ENCODE measurements at regions not wholly inside any gene's neighbourhood (a gene's known extent, or its start where the extent isn't known, plus 50 kb on each side); places are given as distances from the start of the nearest gene placed in this dataset.

- no peak overlapping the region for H3K27ac Mint-ChIP-seq
- TF ChIP-seq CTCF (IDR thresholded peaks at IDR 0.05) = no peak
- no peaks in the 10 kb centered on the region for H3K36me3 Mint-ChIP-seq
These were observed 73.4 kb upstream of the GAREM1 start for GRCh38 chr18:32544088-32544487.

GRCh38 chr18:32542221-32542798 lies 71.6 kb upstream of the GAREM1 start:
- no peaks in the 10 kb centered on the region for H3K4me1 Mint-ChIP-seq
- Histone ChIP-seq H4K20me1 (ENCODE audit: insufficient read depth, low read length) (no peaks in the 10 kb centered on the region), H3K4me2 (replicated peaks; ENCODE audit: extremely low read depth, low read length, poor library complexity, severe bottlenecking) (no peak overlapping the region), H3K36me3 (replicated peaks in 1 of 2; ENCODE audit: control insufficient read depth in 1 of 2, insufficient read depth in 2 of 2, low read length in 2 of 2) (no peaks in the 10 kb centered on the region), H3K4me3 (replicated peaks in 1 of 3; ENCODE audit: low read depth in 2 of 3, low read length in 3 of 3) (no peak overlapping the region), H3K9me3 (replicated peaks in 1 of 2; ENCODE audit: control insufficient read depth in 1 of 2, insufficient read depth in 1 of 2, low read length in 2 of 2) (no peaks in the 10 kb centered on the region), H3K4me1 (ENCODE audit: control insufficient read depth in 1 of 2, insufficient read depth in 2 of 2, low read length in 2 of 2) (no peaks in the 10 kb centered on the region), H3K9ac (ENCODE audit: insufficient read depth, low read length, poor library complexity, severe bottlenecking) (no peak overlapping the region), H3K79me2 (ENCODE audit: insufficient read depth, low read length) (no peaks in the 10 kb centered on the region), H2AFZ (ENCODE audit: insufficient read depth, low read depth, low read length, poor library complexity, severe bottlenecking) (no peak overlapping the region), H3K27me3 (ENCODE audit: control insufficient read depth in 2 of 2, insufficient read depth in 2 of 2, low read length in 2 of 2) (no peaks in the 10 kb centered on the region), H3K27ac (ENCODE audit: low read depth in 1 of 2, low read length in 2 of 2) (no peak overlapping the region)
- H3K27ac Mint-ChIP-seq = no peak overlapping the region
- H3K4me3 Mint-ChIP-seq = no peak overlapping the region
- no peak for TF ChIP-seq CTCF (IDR thresholded peaks at IDR 0.05)
- intact Hi-C loops (cut with micrococcal nuclease) = no loop called here
- H3K9me3 Mint-ChIP-seq = no peaks in the 10 kb centered on the region
- H3K36me3 Mint-ChIP-seq = no peaks in the 10 kb centered on the region
- H3K27me3 Mint-ChIP-seq (ENCODE audit: low read depth in 3 of 3) = peaks cover 0 to 8% (median 3%) of the 10 kb centered on the region in 3 donors
- no peak for DNase-seq
- WGBS (ENCODE audit: insufficient coverage) = 83% methylated on average over 1 of the region's 5 CpGs

More at GRCh38 chr18:32544088-32544487, 73.4 kb upstream of the GAREM1 start:
- Histone ChIP-seq H3K27me3 (ENCODE audit: control insufficient read depth in 2 of 2, insufficient read depth in 2 of 2, low read length in 2 of 2) (no peaks in the 10 kb centered on the region), H2AFZ (ENCODE audit: insufficient read depth, low read depth, low read length, poor library complexity, severe bottlenecking) (no peak overlapping the region), H3K4me1 (ENCODE audit: control insufficient read depth in 1 of 2, insufficient read depth in 2 of 2, low read length in 2 of 2) (no peaks in the 10 kb centered on the region), H3K4me3 (replicated peaks in 1 of 3; ENCODE audit: low read depth in 2 of 3, low read length in 3 of 3) (no peak overlapping the region), H3K36me3 (replicated peaks in 1 of 2; ENCODE audit: control insufficient read depth in 1 of 2, insufficient read depth in 2 of 2, low read length in 2 of 2) (no peaks in the 10 kb centered on the region), H3K9me3 (replicated peaks in 1 of 2; ENCODE audit: control insufficient read depth in 1 of 2, insufficient read depth in 1 of 2, low read length in 2 of 2) (no peaks in the 10 kb centered on the region), H3K4me2 (replicated peaks; ENCODE audit: extremely low read depth, low read length, poor library complexity, severe bottlenecking) (no peak overlapping the region), H3K27ac (ENCODE audit: low read depth in 1 of 2, low read length in 2 of 2) (no peak overlapping the region), H4K20me1 (ENCODE audit: insufficient read depth, low read length) (no peaks in the 10 kb centered on the region), H3K9ac (ENCODE audit: insufficient read depth, low read length, poor library complexity, severe bottlenecking) (no peak overlapping the region), H3K79me2 (ENCODE audit: insufficient read depth, low read length) (no peaks in the 10 kb centered on the region)
- no peak for DNase-seq
- no CpG with 5 or more reads among the region's 1 CpG for WGBS (ENCODE audit: insufficient coverage)
- Mint-ChIP-seq H3K27me3 (ENCODE audit: low read depth in 3 of 3) (peaks cover 0 to 8% (median 5%) of the 10 kb centered on the region in 3 donors), H3K4me1 (no peaks in the 10 kb centered on the region), H3K9me3 (no peaks in the 10 kb centered on the region), H3K4me3 (no peak overlapping the region)
- intact Hi-C loops (cut with micrococcal nuclease) = no loop called here

Data from CD14-positive monocyte (primary cell).